ENCODE measurements at regions not wholly inside any gene's neighbourhood (a gene's known extent, or its start where the extent isn't known, plus 50 kb on each side); places are given as distances from the start of the nearest gene placed in this dataset.
"Not testable (repeated sequence)": the region's sequence is repeated elsewhere in the genome, so short reads cannot be mapped to it uniquely, and the experiment has no call there.

- DNase-seq: no peak
Observed at GRCh38 chr5:109574985-109575384, 114.7 kb upstream of the MAN2A1 start.

DNA sequence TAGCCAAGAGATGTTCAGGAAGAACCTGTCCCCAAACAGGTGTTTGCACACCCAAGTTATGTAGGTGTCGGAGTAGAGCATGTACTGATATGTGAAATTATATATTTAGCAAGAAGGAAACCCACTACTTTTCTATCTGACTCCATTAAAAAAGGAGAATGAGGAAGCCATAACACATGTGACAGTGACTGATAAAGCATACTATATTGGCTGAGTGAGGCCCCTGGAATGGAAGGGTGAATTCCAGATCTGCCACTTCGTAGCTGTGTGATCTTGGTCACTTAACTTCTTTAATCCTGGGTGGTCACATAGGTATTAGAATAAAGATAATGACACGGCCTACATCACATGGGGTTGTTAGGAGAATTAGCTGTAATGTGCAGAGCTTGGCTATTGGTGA, 116.0 kb upstream of the MAN2A1 start:
- DNase-seq: no peak

GRCh38 chr5:109573256-109573655, 116.5 kb upstream of the MAN2A1 start:
- no peak for DNase-seq

DNA sequence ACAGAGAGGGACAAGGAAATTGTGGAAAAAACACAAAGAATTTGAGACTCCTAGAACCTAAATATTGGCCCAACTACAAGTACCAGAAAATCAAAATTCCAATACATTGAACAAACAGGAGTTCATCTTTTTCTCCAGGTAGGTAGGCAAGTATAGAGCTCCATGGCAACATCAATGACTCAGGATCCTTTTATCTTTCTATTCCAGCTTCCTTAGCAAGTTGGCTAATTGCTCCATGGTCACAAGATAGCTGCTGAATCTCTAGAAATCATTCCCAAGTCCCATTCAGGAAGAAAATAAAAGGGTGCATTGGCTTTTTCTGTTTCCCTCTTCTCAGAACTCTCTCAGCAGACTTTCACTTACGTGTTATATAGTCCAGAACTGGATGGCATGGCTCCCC, 117.9 kb upstream of the MAN2A1 start:
- no peak for DNase-seq

- no peak for DNase-seq
Observed at GRCh38 chr5:109570362-109570874, 119.3 kb upstream of the MAN2A1 start.

DNA sequence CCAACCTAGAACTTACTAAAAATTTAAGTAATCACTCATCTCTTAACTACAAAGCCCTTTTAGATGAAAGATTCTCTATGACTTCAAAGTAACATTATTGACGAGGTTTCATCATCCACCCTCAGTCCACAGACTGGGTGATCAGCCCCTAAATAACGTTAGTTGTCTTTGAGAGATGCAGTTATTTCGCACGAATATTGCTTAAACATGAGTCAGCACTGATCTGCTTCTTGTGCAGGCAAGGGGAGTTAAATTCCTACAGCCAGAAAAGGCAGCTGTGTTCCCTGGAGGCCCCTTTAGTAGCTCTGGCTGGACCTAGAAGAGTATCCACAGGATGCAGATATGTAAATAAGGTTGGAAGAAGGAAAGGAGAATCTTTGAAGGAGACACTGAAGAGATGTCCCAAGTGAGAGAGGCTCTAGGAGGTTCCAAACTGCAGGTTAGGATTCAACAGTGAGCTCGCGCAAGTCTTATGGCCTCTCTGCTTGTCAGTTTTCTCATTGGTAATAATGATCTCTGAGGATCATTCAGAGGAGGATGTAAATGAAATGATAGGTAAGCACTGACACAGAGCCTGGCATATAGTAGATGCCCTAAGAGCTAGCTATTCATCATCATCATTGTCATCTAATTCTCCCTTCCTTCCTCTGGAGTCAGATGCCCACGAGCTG, 122.2 kb upstream of the MAN2A1 start:
- DNase-seq: no peak

GRCh38 chr5:109566361-109566760, 123.4 kb upstream of the MAN2A1 start:
- DNase-seq: no peak

DNA sequence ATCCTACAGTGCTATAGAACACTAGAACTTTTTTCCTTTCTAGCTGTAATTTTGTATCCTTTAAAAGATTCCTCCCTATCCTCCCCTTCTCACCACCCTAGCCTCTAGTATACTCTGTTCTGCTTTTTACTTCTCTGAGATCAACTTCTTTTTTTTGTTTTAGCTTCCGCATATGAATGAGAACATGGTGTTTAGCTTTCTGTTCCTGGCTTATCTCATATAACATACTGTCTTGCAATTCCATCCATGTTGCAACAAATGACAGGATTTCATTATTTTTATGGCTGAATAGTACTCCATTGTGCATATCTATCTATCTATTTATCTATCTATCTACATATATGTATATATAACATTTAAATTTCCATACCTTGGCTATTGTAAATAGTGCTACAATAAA, 126.0 kb upstream of the MAN2A1 start:
- no peak for DNase-seq

DNA sequence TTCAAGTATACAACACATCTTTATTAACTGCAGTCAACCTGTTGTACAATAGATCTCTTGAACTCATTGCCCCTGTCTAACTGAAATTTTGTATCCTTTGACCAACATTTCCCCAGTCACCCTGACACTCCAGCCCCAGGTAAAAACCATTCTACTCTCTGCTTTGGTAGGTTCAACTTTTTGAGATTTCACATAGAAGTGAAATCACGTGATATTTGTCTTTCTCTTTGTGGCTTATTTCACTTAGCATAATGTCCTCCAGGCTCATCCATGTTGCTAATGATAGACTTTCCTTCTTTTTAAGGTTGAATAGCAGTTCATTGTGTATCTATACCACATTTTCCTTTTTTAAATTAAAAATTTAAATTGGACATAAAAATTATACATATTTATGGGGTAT, 126.5 kb upstream of the MAN2A1 start:
- DNase-seq: no peak

DNA sequence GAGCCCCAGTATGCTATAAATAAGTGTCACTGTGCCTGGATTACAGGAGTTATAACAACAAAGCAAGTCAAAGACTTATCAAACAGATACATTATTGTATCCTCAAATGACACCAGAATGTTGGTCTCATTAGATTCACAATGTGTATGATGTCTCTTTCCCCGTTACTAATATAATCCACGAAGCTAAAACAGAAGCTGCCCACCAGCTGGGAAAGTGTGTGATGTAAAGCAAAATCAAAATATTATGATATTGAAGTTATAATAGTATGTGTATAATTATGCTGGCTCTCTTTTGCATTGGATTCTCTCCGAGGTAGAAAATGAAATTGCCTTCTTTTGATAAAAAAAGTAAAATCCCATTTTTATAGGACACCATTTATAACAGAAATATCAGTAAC, 127.3 kb upstream of the MAN2A1 start:
- no peak for DNase-seq

GRCh38 chr5:109561447-109561846, 128.3 kb upstream of the MAN2A1 start:
- no peak for DNase-seq

GRCh38 chr5:109560554-109560953, 129.2 kb upstream of the MAN2A1 start:
- no peak for DNase-seq

DNA sequence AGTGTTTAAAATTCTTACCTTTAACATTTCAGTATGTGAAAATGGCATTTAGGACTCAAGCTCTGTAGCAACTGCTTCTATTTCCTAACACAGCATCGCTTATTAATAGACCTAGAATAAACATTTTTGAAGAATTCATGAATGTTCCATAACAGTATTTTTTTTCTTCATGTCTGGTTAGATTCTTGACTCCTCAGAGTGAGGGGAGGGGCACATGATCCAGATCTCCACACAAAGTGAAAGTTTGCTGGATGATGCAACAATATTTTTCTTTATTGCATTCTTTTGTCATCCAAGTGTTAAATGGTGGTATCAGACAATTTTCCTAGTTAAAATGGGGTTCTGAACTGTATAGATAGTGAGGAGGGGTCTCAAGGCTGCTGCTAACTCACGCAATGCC, 130.8 kb upstream of the MAN2A1 start:
- no peak for DNase-seq

DNA sequence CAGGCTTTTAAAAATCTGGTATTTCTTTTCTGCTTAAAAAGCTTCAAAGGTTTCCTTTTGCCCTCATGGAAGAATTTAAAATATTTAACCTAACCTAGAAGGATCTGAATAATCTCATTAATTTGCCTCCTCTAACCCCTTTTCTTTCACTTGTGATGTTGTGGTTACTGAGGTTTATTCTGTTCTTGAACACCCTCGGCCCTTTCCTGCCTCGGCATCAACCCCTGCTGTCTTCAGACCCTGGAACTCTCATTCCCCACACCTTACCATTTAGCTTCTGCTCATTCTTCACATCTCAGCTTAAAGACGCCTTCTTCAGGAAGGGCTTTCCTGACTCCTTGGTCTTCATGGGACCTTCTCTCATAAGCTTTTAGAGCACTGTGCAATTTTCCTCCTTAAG, 131.4 kb upstream of the MAN2A1 start:
- no peak for DNase-seq

DNA sequence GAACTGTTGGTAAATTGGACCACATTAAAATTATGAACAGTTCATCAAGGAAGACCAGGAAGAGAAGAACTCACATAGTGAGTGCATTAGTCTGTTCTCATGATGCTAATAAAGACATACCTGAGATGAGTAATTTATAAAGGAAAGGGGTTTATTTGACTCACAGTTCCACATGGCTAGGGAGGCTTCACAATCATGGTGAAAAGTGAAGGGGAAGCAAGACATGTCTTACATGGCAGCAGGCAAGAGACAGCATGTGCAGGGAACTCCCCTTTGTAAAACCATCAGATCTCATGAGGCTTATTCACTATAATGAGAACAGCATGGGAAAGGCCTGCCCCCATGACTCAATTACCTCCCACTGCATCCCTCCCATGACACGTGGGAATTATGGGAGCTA, 135.9 kb upstream of the MAN2A1 start:
- no peak for DNase-seq

- DNase-seq: not testable (repeated sequence)
Observed at GRCh38 chr5:109551234-109551633, 138.5 kb upstream of the MAN2A1 start.

DNA sequence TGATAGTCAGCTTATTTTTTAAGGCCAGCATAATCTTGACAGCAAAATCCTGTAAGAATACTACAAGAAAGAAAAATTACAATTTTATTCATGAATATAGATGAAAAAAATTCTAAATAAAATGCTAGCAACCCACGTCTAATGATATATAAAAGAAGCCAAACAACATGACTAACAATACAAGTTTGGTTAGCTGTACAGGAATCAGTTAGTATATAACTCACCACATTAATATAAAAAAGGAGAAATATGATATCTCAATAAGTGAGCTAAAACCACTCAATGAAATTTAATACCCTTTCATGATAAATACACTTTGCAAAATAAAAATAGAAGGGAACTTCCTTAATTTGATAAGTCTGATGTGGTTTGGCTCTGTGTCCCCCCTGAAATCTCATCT, 139.7 kb upstream of the MAN2A1 start:
- no peak for DNase-seq

DNA sequence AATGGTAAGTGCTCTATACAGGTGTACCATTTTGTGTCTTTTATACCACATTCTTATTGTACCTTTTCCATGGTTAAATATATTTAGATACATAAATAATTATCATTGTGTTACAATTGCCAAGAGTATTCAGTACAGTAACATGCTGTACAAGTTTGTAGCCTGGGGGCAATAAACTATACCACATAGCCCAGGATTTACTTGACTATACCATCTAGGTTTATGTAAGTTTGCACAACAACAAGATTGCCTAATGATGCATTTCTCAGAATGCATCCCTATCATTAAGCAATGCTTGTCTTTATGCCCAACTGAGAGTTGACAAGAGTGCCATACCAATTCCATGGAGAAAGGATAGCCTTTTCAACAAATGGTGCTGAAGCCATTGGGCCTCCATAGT, 136.7 kb upstream of the PJA2 start:
- DNase-seq: no peak

DNA sequence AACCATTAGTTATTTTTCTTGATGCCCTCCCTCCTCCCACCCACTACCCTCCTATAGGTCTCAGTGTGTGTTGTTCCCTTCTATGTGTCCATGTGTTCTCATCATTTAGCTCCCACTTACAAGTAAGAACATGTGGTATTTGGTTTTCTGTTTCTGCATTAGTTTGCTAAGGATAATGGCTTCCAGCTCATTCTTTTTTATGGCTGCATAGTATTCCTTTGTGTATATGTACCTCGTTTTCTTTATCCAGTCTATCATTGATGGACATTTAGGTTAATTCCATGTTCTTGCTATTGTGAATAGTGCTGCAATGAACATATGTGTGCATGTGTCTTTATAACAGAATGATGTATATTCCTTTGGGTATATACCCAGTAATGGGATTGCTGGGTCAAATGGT, 135.1 kb upstream of the PJA2 start:
- not testable (repeated sequence) for DNase-seq

DNA sequence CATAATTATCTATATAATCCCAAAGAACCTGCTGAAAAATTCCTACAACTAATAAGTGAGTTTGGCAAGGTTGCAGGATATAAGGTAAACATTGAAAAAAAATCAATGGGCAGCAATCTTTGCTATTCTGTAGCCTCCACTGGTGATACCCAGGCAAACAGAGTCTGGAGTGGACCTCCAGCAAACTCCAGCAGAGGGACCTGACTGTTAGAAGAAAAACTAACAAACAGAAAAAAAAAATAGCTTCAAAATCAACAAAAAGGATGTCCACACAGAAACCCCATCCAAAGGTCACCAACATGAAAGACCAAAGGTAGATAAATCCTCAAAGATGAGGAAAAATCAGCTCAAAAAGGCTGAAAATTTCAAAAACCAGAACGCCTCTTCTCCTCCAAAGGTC, 128.9 kb upstream of the PJA2 start:
- DNase-seq: not testable (repeated sequence)

DNA sequence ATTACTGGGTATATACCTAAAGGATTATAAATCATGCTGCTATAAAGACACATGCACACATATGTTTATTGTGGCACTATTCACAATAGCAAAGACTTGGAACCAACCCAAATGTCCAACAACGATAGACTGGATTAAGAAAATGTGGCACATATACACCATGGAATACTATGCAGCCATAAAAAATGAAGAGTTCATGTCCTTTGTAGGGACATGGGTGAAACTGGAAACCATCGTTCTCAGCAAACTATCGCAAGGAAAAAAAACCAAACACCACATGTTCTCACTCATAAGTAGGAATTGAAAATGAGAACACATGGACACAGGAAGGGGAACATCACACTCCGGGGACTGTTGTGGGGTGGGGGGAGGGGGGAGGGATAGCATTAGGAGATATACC, 125.3 kb upstream of the PJA2 start:
- DNase-seq: not testable (repeated sequence)

DNA sequence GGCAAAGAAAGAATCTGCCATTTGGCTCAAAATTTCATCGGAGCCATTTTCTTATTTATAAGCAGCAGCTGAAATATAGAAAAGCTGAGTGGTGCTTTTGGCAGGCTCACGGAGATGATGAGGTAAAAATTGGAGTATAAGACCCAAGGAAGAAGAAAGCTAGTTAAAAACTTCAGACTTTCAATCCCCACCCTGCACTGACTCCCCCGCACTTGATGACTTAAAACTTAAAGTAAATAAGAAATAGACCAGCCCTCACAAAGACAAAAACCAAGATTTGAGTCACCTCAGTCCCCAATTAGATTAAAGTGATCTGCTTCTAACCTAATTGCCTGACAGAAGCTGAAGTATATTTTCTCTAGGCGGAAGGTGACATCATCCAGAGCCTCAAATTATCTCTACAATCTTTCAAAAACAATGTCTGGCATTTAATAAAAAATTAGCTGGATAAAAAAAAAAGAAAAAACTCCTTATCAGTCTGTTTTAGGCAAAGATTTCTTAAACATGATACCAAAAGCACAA, 124.0 kb upstream of the PJA2 start:
- no peak for DNase-seq

- DNase-seq: no peak
Observed at GRCh38 chr5:109532773-109533364, 123.1 kb upstream of the PJA2 start.

- no peak for DNase-seq
Observed at GRCh38 chr5:109531262-109531661, 121.5 kb upstream of the PJA2 start.

- no peak for DNase-seq
Observed at GRCh38 chr5:109529987-109530386, 120.2 kb upstream of the PJA2 start.
